ENCODE measurements at regions not wholly inside any gene's neighbourhood (a gene's known extent, or its start where the extent isn't known, plus 50 kb on each side); places are given as distances from the start of the nearest gene placed in this dataset.

- no peak for DNase-seq
- no peaks in the 10 kb centered on the region for H3K36me3 ChIP-seq (ENCODE audit: control insufficient read depth in 2 of 3, insufficient read depth in 3 of 3, low read length in 3 of 3)
- H3K9me3 ChIP-seq (ENCODE audit: control insufficient read depth in 2 of 3, insufficient read depth in 1 of 3, low read length in 3 of 3), result no peaks in the 10 kb centered on the region
- no peaks in the 10 kb centered on the region for H3K27me3 ChIP-seq (ENCODE audit: control insufficient read depth, insufficient read depth, low read length)
- intact Hi-C loops (cut with DNase I), result no loop called here
- H3K4me3 ChIP-seq (ENCODE audit: low read length in 3 of 3), result no peak overlapping the region
- FAIRE-seq, result no peak
- no peak overlapping the region for H3K27ac ChIP-seq (ENCODE audit: low read depth in 2 of 2, low read length in 2 of 2)
- H3K4me1 ChIP-seq (ENCODE audit: control insufficient read depth in 2 of 3, insufficient read depth in 2 of 3, low read depth in 1 of 3, low read length in 3 of 3), result no peaks in the 10 kb centered on the region
- no peak for TF ChIP-seq CTCF (IDR thresholded peaks at IDR 0.05; ENCODE audit: borderline replicate concordance, extremely low read depth, insufficient read depth)
- no peak overlapping the region for H3K9ac ChIP-seq (ENCODE audit: low read length in 3 of 3)
Observed at GRCh38 chr17:13787636-13788035, 185.9 kb upstream of the HS3ST3A1 start.

DNA sequence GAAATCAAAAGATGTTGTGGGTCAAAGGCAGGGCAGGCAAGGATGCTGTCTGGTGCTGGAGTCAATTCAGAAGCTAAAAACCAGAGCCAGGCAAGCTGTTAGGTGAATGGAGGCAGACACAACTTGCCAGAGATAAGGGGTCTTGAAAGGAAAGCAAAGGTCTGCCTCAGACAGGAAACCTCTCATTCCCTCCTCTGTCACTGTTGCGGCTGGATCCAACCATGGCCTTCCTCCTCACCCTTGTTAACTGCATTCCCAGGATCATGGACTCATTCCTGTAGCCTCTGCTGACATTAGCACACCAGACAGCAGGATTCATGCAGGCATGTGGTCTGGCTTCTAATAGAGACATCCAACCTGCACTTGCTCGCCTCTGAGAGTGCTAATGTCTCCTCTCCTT is 186.7 kb upstream of the HS3ST3A1 start:
- Histone ChIP-seq H3K36me3 (ENCODE audit: control insufficient read depth in 2 of 3, insufficient read depth in 3 of 3, low read length in 3 of 3) (no peaks in the 10 kb centered on the region), H3K4me3 (ENCODE audit: low read length in 3 of 3) (no peak overlapping the region), H3K27ac (ENCODE audit: low read depth in 2 of 2, low read length in 2 of 2) (no peak overlapping the region), H3K27me3 (ENCODE audit: control insufficient read depth, insufficient read depth, low read length) (no peaks in the 10 kb centered on the region), H3K9me3 (ENCODE audit: control insufficient read depth in 2 of 3, insufficient read depth in 1 of 3, low read length in 3 of 3) (no peaks in the 10 kb centered on the region), H3K4me1 (ENCODE audit: control insufficient read depth in 2 of 3, insufficient read depth in 2 of 3, low read depth in 1 of 3, low read length in 3 of 3) (no peaks in the 10 kb centered on the region), H3K9ac (ENCODE audit: low read length in 3 of 3) (no peak overlapping the region)
- FAIRE-seq (no peak), DNase-seq (no peak)
- no peak for TF ChIP-seq CTCF (IDR thresholded peaks at IDR 0.05; ENCODE audit: borderline replicate concordance, extremely low read depth, insufficient read depth)
- intact Hi-C loops (cut with DNase I), result no loop called here

GRCh38 chr17:13792314-13792713 is 190.6 kb upstream of the HS3ST3A1 start:
- FAIRE-seq, result no peak
- no peak overlapping the region for H3K9ac ChIP-seq (ENCODE audit: low read length in 3 of 3)
- H3K4me1 ChIP-seq (ENCODE audit: control insufficient read depth in 2 of 3, insufficient read depth in 2 of 3, low read depth in 1 of 3, low read length in 3 of 3), result no peaks in the 10 kb centered on the region
- H3K9me3 ChIP-seq (ENCODE audit: control insufficient read depth in 2 of 3, insufficient read depth in 1 of 3, low read length in 3 of 3), result no peaks in the 10 kb centered on the region
- H3K27me3 ChIP-seq (ENCODE audit: control insufficient read depth, insufficient read depth, low read length), result no peaks in the 10 kb centered on the region
- DNase-seq, result no peak
- TF ChIP-seq CTCF (IDR thresholded peaks at IDR 0.05; ENCODE audit: borderline replicate concordance, extremely low read depth, insufficient read depth), result no peak
- H3K27ac ChIP-seq (ENCODE audit: low read depth in 2 of 2, low read length in 2 of 2), result no peak overlapping the region
- no peaks in the 10 kb centered on the region for H3K36me3 ChIP-seq (ENCODE audit: control insufficient read depth in 2 of 3, insufficient read depth in 3 of 3, low read length in 3 of 3)
- intact Hi-C loops (cut with DNase I), result no loop called here
- H3K4me3 ChIP-seq (ENCODE audit: low read length in 3 of 3), result no peak overlapping the region

- no peak for TF ChIP-seq CTCF (IDR thresholded peaks at IDR 0.05; ENCODE audit: borderline replicate concordance, extremely low read depth, insufficient read depth)
- Histone ChIP-seq H3K4me3 (ENCODE audit: low read length in 3 of 3) (no peak overlapping the region), H3K36me3 (ENCODE audit: control insufficient read depth in 2 of 3, insufficient read depth in 3 of 3, low read length in 3 of 3) (no peaks in the 10 kb centered on the region), H3K4me1 (ENCODE audit: control insufficient read depth in 2 of 3, insufficient read depth in 2 of 3, low read depth in 1 of 3, low read length in 3 of 3) (no peaks in the 10 kb centered on the region), H3K9ac (ENCODE audit: low read length in 3 of 3) (no peak overlapping the region), H3K27me3 (ENCODE audit: control insufficient read depth, insufficient read depth, low read length) (no peaks in the 10 kb centered on the region), H3K27ac (ENCODE audit: low read depth in 2 of 2, low read length in 2 of 2) (no peak overlapping the region), H3K9me3 (ENCODE audit: control insufficient read depth in 2 of 3, insufficient read depth in 1 of 3, low read length in 3 of 3) (no peaks in the 10 kb centered on the region)
- intact Hi-C loops (cut with DNase I), result no loop called here
- FAIRE-seq (no peak), DNase-seq (no peak)
Observed at GRCh38 chr17:13793951-13794350, 192.2 kb upstream of the HS3ST3A1 start.

All from kidney (tissue), 13 donors.